ENCODE measurements at regions not wholly inside any gene's neighbourhood (a gene's known extent, or its start where the extent isn't known, plus 50 kb on each side); places are given as distances from the start of the nearest gene placed in this dataset.

DNA sequence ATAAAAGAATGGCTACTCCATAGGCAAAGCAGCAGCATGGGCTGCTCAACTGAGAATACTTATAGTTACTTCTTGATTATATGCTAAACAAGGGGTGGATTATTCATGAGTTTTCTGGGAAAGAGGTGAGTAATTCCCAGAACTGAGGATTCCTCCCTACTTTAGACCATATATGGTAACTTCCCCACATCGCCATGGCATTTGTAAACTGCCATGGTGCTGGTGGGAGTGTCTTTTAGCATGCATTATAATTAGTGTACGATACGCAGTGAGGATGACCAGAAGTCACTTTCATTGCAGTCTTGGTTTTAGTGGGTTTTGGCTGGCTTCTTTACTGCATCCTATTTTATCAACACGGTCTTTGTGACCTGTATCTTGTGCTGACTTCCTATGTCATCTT lies 141.5 kb downstream of the MAGEB17 start:
- Histone ChIP-seq H3K27ac (no peak overlapping the region), H3K36me3 (no peaks in the 10 kb centered on the region), H3K4me3 (ENCODE audit: low read depth, low read length) (no peak overlapping the region), H3K27me3 (ENCODE audit: insufficient read depth, low read depth, severe bottlenecking) (peaks cover 39% of the 10 kb centered on the region), H3K9me3 (ENCODE audit: severe bottlenecking) (no peaks in the 10 kb centered on the region)
- no peak for DNase-seq
- TF ChIP-seq, protein P1, sequence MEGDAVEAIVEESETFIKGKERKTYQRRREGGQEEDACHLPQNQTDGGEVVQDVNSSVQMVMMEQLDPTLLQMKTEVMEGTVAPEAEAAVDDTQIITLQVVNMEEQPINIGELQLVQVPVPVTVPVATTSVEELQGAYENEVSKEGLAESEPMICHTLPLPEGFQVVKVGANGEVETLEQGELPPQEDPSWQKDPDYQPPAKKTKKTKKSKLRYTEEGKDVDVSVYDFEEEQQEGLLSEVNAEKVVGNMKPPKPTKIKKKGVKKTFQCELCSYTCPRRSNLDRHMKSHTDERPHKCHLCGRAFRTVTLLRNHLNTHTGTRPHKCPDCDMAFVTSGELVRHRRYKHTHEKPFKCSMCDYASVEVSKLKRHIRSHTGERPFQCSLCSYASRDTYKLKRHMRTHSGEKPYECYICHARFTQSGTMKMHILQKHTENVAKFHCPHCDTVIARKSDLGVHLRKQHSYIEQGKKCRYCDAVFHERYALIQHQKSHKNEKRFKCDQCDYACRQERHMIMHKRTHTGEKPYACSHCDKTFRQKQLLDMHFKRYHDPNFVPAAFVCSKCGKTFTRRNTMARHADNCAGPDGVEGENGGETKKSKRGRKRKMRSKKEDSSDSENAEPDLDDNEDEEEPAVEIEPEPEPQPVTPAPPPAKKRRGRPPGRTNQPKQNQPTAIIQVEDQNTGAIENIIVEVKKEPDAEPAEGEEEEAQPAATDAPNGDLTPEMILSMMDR (IDR thresholded peaks at IDR 0.05; ENCODE audit: low read depth, low read length) = no peak

DNA sequence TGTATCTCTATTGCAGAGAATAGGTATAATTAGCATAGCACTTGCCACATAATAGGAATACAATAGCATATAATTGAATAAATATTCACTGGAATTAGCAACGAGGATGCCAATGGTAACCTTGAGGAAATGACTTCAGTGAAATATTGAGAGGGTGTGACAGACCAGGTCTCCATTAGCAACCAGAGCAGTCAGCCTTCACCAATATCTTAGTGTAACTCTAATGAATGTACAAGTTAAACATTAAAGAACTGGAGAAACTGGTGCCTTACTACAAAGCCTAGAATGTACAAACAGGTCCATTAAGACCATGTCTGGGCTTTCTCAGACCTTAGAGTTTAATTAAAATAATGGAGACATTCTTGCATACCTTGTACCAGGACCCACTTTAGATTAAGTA lies 143.0 kb downstream of the MAGEB17 start:
- TF ChIP-seq, protein P1 (IDR thresholded peaks at IDR 0.05; ENCODE audit: low read depth, low read length) = no peak
- no peak for DNase-seq
- H3K4me3 ChIP-seq (ENCODE audit: low read depth, low read length) = no peak overlapping the region
- no peak overlapping the region for H3K27ac ChIP-seq
- H3K36me3 ChIP-seq = no peaks in the 10 kb centered on the region
- H3K27me3 ChIP-seq (ENCODE audit: insufficient read depth, low read depth, severe bottlenecking) = peaks cover 40% of the 10 kb centered on the region
- no peaks in the 10 kb centered on the region for H3K9me3 ChIP-seq (ENCODE audit: severe bottlenecking)

DNA sequence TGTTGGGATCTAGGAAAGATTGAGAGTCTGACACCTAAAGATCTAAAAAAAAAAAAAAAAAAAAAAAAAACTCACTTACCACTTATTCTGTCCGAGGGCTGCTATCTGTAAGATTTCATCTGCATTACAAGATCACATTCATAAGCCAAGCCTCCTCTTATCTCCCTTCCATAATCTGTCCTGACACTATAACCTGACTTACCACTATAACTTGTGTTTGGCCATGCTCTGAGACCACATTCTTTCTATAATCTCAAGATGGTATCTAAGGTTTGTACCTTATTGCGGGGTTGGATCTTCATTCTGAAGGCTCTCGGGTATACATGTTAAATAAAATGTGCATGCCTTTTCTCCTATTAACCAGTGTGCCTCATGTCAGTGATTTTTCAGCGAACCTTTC lies 144.4 kb downstream of the MAGEB17 start:
- H3K27me3 ChIP-seq (ENCODE audit: insufficient read depth, low read depth, severe bottlenecking) = peaks cover 37% of the 10 kb centered on the region
- TF ChIP-seq, protein P1 (IDR thresholded peaks at IDR 0.05; ENCODE audit: low read depth, low read length) = no peak
- no peaks in the 10 kb centered on the region for H3K9me3 ChIP-seq (ENCODE audit: severe bottlenecking)
- H3K36me3 ChIP-seq = no peaks in the 10 kb centered on the region
- DNase-seq = no peak
- H3K27ac ChIP-seq = no peak overlapping the region
- no peak overlapping the region for H3K4me3 ChIP-seq (ENCODE audit: low read depth, low read length)

- Histone ChIP-seq H3K27ac (no peak overlapping the region), H3K27me3 (ENCODE audit: insufficient read depth, low read depth, severe bottlenecking) (peaks cover 37% of the 10 kb centered on the region), H3K4me3 (ENCODE audit: low read depth, low read length) (no peak overlapping the region), H3K36me3 (no peaks in the 10 kb centered on the region), H3K9me3 (ENCODE audit: severe bottlenecking) (no peaks in the 10 kb centered on the region)
- TF ChIP-seq, protein P1 (IDR thresholded peaks at IDR 0.05; ENCODE audit: low read depth, low read length) = no peak
- no peak for DNase-seq
Measured at GRCh38 chrX:16312761-16313623, 145.7 kb downstream of the MAGEB17 start.

DNA sequence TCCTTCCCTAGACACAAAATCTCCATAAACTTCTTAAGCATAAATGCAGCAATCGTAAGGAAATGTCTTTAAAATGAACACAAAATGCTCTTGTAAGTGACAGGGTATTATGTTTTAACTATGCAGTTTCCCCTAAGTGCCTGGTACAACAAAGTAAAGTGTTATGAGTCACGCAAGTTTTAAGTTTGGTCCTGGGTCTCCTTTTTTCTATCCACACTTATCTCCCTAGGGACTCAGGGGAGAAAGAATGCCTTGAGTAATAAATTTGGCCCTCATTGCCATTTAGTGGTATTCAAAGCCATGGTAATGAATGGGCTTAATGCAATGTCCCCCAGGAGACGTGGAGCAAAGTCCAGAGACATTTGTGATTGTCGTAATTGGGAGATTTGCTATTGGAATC lies 149.1 kb downstream of the MAGEB17 start:
- H3K9me3 ChIP-seq (ENCODE audit: severe bottlenecking) = no peaks in the 10 kb centered on the region
- no peak overlapping the region for H3K4me3 ChIP-seq (ENCODE audit: low read depth, low read length)
- H3K36me3 ChIP-seq = no peaks in the 10 kb centered on the region
- peaks cover 27% of the 10 kb centered on the region for H3K27me3 ChIP-seq (ENCODE audit: insufficient read depth, low read depth, severe bottlenecking)
- DNase-seq = no peak
- TF ChIP-seq, protein P1 (IDR thresholded peaks at IDR 0.05; ENCODE audit: low read depth, low read length) = no peak
- no peak overlapping the region for H3K27ac ChIP-seq

- H3K36me3 ChIP-seq = no peaks in the 10 kb centered on the region
- H3K27ac ChIP-seq = no peak overlapping the region
- no peak overlapping the region for H3K4me3 ChIP-seq (ENCODE audit: low read depth, low read length)
- H3K9me3 ChIP-seq (ENCODE audit: severe bottlenecking) = no peaks in the 10 kb centered on the region
- DNase-seq = no peak
- H3K27me3 ChIP-seq (ENCODE audit: insufficient read depth, low read depth, severe bottlenecking) = peaks cover 6% of the 10 kb centered on the region
- TF ChIP-seq, protein P1 (IDR thresholded peaks at IDR 0.05; ENCODE audit: low read depth, low read length) = no peak
Measured at GRCh38 chrX:16319929-16320328, 152.6 kb downstream of the MAGEB17 start.

All from WERI-Rb-1 (cell line).